ENCODE measurements at regions not wholly inside any gene's neighbourhood (a gene's known extent, or its start where the extent isn't known, plus 50 kb on each side); places are given as distances from the start of the nearest gene placed in this dataset.

GRCh38 chr5:36396640-36397039 lies 94.9 kb upstream of the RANBP3L start:
- TF ChIP-seq CTCF (IDR thresholded peaks at IDR 0.05), result no peak
- no peak overlapping the region for H3K27ac ChIP-seq
- H3K4me3 ChIP-seq, result no peak overlapping the region
- intact Hi-C loops (cut with DNase I), result loop anchor here in 1 of 2 donors (10.0 kb wide), 1 partner anchor 122 kb away; no protein-coding TSS in a partner anchor
- H3K36me3 ChIP-seq, result no peaks in the 10 kb centered on the region
- ATAC-seq (no peak), DNase-seq (no peak)
- H3K9me3 ChIP-seq, result no peaks in the 10 kb centered on the region
- no peaks in the 10 kb centered on the region for H3K27me3 ChIP-seq
- H3K4me1 ChIP-seq, result no peaks in the 10 kb centered on the region

DNA sequence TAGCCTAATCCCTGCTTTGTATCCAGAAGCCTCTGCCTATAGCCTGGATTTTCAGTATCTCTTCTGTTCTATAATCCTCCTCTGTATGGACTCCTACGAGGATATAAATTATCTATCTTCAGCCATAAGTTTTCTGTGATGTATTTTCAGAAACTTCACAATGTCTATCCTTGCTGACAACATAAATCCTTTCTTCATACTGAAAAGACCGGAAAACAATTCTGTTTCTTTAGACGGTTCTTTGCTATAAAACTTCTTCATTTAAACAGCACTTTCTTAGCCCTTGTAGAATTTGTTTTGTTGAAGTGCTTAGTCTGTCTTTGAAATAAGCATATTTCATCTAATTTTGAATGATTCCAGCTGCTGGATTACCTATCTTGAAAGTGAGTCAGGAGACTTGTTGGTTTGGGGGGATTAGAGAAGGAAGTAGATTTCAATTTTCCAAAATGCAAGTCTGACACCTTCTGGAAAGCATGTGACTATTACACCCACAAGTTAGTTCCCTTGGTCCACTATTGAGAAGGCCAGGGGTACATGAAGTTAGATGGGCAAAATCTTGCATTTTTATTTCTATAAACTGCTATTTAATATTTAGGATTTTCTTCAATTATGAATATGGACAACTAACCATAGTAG lies 96.3 kb upstream of the RANBP3L start:
- no peaks in the 10 kb centered on the region for H3K27me3 ChIP-seq
- H3K4me1 ChIP-seq, result peaks cover 0 to 3% of the 10 kb centered on the region in 2 donors
- peak; percentile 63 for ATAC-seq
- H3K36me3 ChIP-seq, result no peaks in the 10 kb centered on the region
- intact Hi-C loops (cut with DNase I), result loop anchor here in 1 of 2 donors (10.0 kb wide), 1 partner anchor 123 kb away; no protein-coding TSS in a partner anchor
- no peak overlapping the region for H3K27ac ChIP-seq
- no peaks in the 10 kb centered on the region for H3K9me3 ChIP-seq
- DNase-seq, result peak in 1 of 4 donors; percentile 65
- no peak overlapping the region for H3K4me3 ChIP-seq
- peak in 1 of 2 donors; percentile 33 for TF ChIP-seq CTCF (IDR thresholded peaks at IDR 0.05)

GRCh38 chr5:36402512-36402906 lies 100.8 kb upstream of the RANBP3L start:
- intact Hi-C loops (cut with DNase I), result no loop called here
- no peak for DNase-seq
- H3K9me3 ChIP-seq, result no peaks in the 10 kb centered on the region
- TF ChIP-seq CTCF (IDR thresholded peaks at IDR 0.05), result no peak
- no peak overlapping the region for H3K4me3 ChIP-seq
- peaks cover 0 to 18% of the 10 kb centered on the region in 2 donors for H3K4me1 ChIP-seq
- no peaks in the 10 kb centered on the region for H3K27me3 ChIP-seq
- H3K27ac ChIP-seq, result no peak overlapping the region
- ATAC-seq, result no peak
- H3K36me3 ChIP-seq, result no peaks in the 10 kb centered on the region

GRCh38 chr5:36403632-36404311 lies 102.1 kb upstream of the RANBP3L start:
- intact Hi-C loops (cut with DNase I), result no loop called here
- peak in 1 of 4 donors; percentile 47 for DNase-seq
- Histone ChIP-seq H3K4me1 (peaks cover 0 to 18% of the 10 kb centered on the region in 2 donors), H3K9me3 (no peaks in the 10 kb centered on the region), H3K27ac (peak overlapping the region; percentile 35 to 54), H3K4me3 (no peak overlapping the region), H3K27me3 (no peaks in the 10 kb centered on the region), H3K36me3 (no peaks in the 10 kb centered on the region)
- TF ChIP-seq CTCF (IDR thresholded peaks at IDR 0.05), result no peak
- peak; percentile 53 for ATAC-seq

- ATAC-seq, result no peak
- TF ChIP-seq CTCF (IDR thresholded peaks at IDR 0.05), result no peak
- peaks cover 0 to 18% of the 10 kb centered on the region in 2 donors for H3K4me1 ChIP-seq
- H3K4me3 ChIP-seq, result no peak overlapping the region
- no peak overlapping the region for H3K27ac ChIP-seq
- intact Hi-C loops (cut with DNase I), result no loop called here
- no peak for DNase-seq
- no peaks in the 10 kb centered on the region for H3K36me3 ChIP-seq
- no peaks in the 10 kb centered on the region for H3K9me3 ChIP-seq
- no peaks in the 10 kb centered on the region for H3K27me3 ChIP-seq
Observed at GRCh38 chr5:36406023-36406422, 104.3 kb upstream of the RANBP3L start.

Data from left lung (tissue), 4 donors.